CD14-positive monocyte (primary cell): ENCODE measurements at regions not wholly inside any gene's neighbourhood (a gene's known extent, or its start where the extent isn't known, plus 50 kb on each side); places are given as distances from the start of the nearest gene placed in this dataset.
"Not testable (repeated sequence)": the region's sequence is repeated elsewhere in the genome, so short reads cannot be mapped to it uniquely, and the experiment has no call there.

ENCODE experiments used
- DNase-seq, 3 donors: peaks; one replicate each; pipeline ENCODE4 v3.0.0-alpha.2; 2011 to 2022
- H2AFZ ChIP-seq: 2 replicates; pipeline ENCODE4 v1.6.0; 2012; ENCODE audit warnings: mild to moderate bottlenecking, low read depth, low read length, inconsistent platforms; ENCODE audit not compliant: insufficient read depth, poor library complexity, severe bottlenecking
- H3K27ac ChIP-seq, 2 donors: 1 replicate in 1 of 2; 2 replicates in 1 of 2; pipeline ENCODE4 v1.5.1; 2012 to 2013; ENCODE audit warnings: low read length in 2 of 2, control low read depth in 1 of 2, inconsistent platforms in 1 of 2, low read depth in 1 of 2, mild to moderate bottlenecking in 1 of 2
- H3K27me3 ChIP-seq, 2 donors: one replicate each; pipeline versions ENCODE4 v1.6.0 to v1.6.1; 2011 to 2013; ENCODE audit warnings: low read length in 2 of 2; ENCODE audit not compliant: control insufficient read depth in 2 of 2, insufficient read depth in 2 of 2
- H3K36me3 ChIP-seq, 2 donors: replicated peaks in 1 of 2; 1 replicate in 1 of 2; 2 replicates in 1 of 2; pipeline versions ENCODE4 v1.5.1 to v1.6.1; 2012 to 2013; ENCODE audit warnings: low read length in 2 of 2, control low read depth in 1 of 2, inconsistent platforms in 1 of 2, mild to moderate bottlenecking in 1 of 2; ENCODE audit not compliant: insufficient read depth in 2 of 2, control insufficient read depth in 1 of 2
- H3K4me1 ChIP-seq, 2 donors: 1 replicate in 1 of 2; 2 replicates in 1 of 2; pipeline versions ENCODE4 v1.5.1 to v1.6.1; 2012 to 2013; ENCODE audit warnings: low read length in 2 of 2, control low read depth in 1 of 2, inconsistent platforms in 1 of 2, mild to moderate bottlenecking in 1 of 2, moderate library complexity in 1 of 2; ENCODE audit not compliant: insufficient read depth in 2 of 2, control insufficient read depth in 1 of 2
- H3K4me2 ChIP-seq: replicated peaks from 2 replicates; pipeline ENCODE3; 2012; ENCODE audit warnings: low read length, moderate library complexity, mild to moderate bottlenecking; ENCODE audit not compliant: poor library complexity, severe bottlenecking; ENCODE audit errors: extremely low read depth
- H3K4me3 ChIP-seq, 3 experiments: fragments of 200-600 bp in 1 of 3; sonication (generic) in 1 of 3; replicated peaks in 1 of 3; 1 replicate in 2 of 3; 2 replicates in 1 of 3; pipeline ENCODE4 v1.5.1; 2011 to 2013; ENCODE audit warnings: low read length in 3 of 3, mild to moderate bottlenecking in 3 of 3, control low read depth in 2 of 3, low read depth in 2 of 3, inconsistent platforms in 1 of 3, moderate library complexity in 1 of 3
- H3K79me2 ChIP-seq: 2 replicates; pipeline ENCODE4 v1.6.0; 2012; ENCODE audit warnings: mild to moderate bottlenecking, control low read depth, inconsistent platforms, low read length, moderate library complexity; ENCODE audit not compliant: insufficient read depth
- H3K9ac ChIP-seq: 2 replicates; pipeline ENCODE4 v1.6.0; 2017; ENCODE audit warnings: low read length, mild to moderate bottlenecking; ENCODE audit not compliant: insufficient read depth, poor library complexity, severe bottlenecking
- H3K9me3 ChIP-seq, 2 donors: replicated peaks in 1 of 2; 1 replicate in 1 of 2; 2 replicates in 1 of 2; pipeline versions ENCODE4 v1.5.1 to v1.6.1; 2012 to 2013; ENCODE audit warnings: low read length in 2 of 2, control low read depth in 1 of 2; ENCODE audit not compliant: control insufficient read depth in 1 of 2, insufficient read depth in 1 of 2
- H4K20me1 ChIP-seq: 2 replicates; pipeline ENCODE4 v1.6.0; 2012; ENCODE audit warnings: mild to moderate bottlenecking, low read length, control low read depth, moderate library complexity; ENCODE audit not compliant: insufficient read depth
- H3K27ac Mint-ChIP-seq, 7 donors: one replicate each; pipeline ENCODE4 v1.8.0; 2020; ENCODE audit warnings: mild to moderate bottlenecking in 7 of 7, mixed read lengths in 7 of 7, moderate library complexity in 6 of 7, inconsistent platforms in 2 of 7
- H3K27me3 Mint-ChIP-seq, 3 donors: one replicate each; pipeline ENCODE4 v1.8.0; 2021 to 2022; ENCODE audit warnings: low read depth in 3 of 3, mild to moderate bottlenecking in 3 of 3, mixed read lengths in 3 of 3, moderate library complexity in 3 of 3, inconsistent platforms in 1 of 3
- H3K36me3 Mint-ChIP-seq, 2 donors: one replicate each; pipeline ENCODE4 v1.8.0; 2020; ENCODE audit warnings: mixed read lengths in 2 of 2, inconsistent platforms in 1 of 2, mild to moderate bottlenecking in 1 of 2
- H3K4me1 Mint-ChIP-seq: one replicate; pipeline ENCODE4 v1.8.0; 2020; ENCODE audit warnings: mild to moderate bottlenecking, mixed read lengths
- H3K4me3 Mint-ChIP-seq, 2 donors: one replicate each; pipeline ENCODE4 v1.8.0; 2020; ENCODE audit warnings: mild to moderate bottlenecking in 2 of 2, mixed read lengths in 2 of 2, moderate library complexity in 1 of 2
- H3K9me3 Mint-ChIP-seq, 7 donors: one replicate each; pipeline ENCODE4 v1.8.0; 2020 to 2022; ENCODE audit warnings: mixed read lengths in 7 of 7, mild to moderate bottlenecking in 6 of 7, moderate library complexity in 6 of 7, inconsistent platforms in 2 of 7
- WGBS: methylation state at CpG from one replicate; pipeline ENCODE4 v1.1.5; 2013; ENCODE audit warnings: missing lambda C conversion rate; ENCODE audit not compliant: insufficient coverage; 5-methylcytosine and 5-hydroxymethylcytosine counted together
- intact Hi-C, 2 donors: fragments of 100-400 bp; cut with micrococcal nuclease; formaldehyde crosslinking; loops; one replicate each; pipeline versions ENCODE4 v1.15.0 to v1.15.1; 2023
- TF ChIP-seq, protein P1 (sequence below): fragments of 200-600 bp; IDR thresholded peaks from one replicate; pipeline ENCODE4 v1.8.0; 2022; ENCODE audit warnings: antibody characterized with exemption, mild to moderate bottlenecking

DNA sequence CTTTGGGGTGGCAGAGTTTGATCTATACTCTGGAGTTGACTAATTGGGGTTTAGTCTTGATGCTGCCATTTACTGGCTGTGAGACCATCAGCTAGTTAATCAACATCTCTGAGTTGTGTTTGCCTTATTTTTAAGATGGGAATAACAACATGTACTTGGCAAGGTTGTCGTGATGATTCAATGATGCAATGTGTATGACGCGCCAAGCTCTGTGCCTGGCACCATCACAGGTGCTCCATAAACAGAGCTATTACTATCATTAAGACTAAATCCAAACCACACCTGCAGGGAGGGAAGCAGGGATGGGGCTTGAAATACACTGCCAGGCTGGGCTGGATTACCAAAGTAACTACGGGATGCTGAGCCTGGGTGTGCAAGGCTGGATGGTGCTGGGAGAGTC lies 60.1 kb upstream of the E2F3 start:
- Histone ChIP-seq H3K79me2 (no peaks in the 10 kb centered on the region), H3K9ac (no peak overlapping the region), H3K27ac (no peak overlapping the region), H4K20me1 (no peaks in the 10 kb centered on the region), H3K36me3 (no peaks in the 10 kb centered on the region), H3K9me3 (peaks cover 0 to 1% of the 10 kb centered on the region in 2 donors), H3K4me3 (no peak overlapping the region), H2AFZ (no peak overlapping the region), H3K4me1 (no peaks in the 10 kb centered on the region), H3K27me3 (no peaks in the 10 kb centered on the region), H3K4me2 (no peak overlapping the region)
- TF ChIP-seq, protein P1, sequence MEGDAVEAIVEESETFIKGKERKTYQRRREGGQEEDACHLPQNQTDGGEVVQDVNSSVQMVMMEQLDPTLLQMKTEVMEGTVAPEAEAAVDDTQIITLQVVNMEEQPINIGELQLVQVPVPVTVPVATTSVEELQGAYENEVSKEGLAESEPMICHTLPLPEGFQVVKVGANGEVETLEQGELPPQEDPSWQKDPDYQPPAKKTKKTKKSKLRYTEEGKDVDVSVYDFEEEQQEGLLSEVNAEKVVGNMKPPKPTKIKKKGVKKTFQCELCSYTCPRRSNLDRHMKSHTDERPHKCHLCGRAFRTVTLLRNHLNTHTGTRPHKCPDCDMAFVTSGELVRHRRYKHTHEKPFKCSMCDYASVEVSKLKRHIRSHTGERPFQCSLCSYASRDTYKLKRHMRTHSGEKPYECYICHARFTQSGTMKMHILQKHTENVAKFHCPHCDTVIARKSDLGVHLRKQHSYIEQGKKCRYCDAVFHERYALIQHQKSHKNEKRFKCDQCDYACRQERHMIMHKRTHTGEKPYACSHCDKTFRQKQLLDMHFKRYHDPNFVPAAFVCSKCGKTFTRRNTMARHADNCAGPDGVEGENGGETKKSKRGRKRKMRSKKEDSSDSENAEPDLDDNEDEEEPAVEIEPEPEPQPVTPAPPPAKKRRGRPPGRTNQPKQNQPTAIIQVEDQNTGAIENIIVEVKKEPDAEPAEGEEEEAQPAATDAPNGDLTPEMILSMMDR: no peak
- H3K27ac Mint-ChIP-seq: no peak overlapping the region
- no peaks in the 10 kb centered on the region for H3K36me3 Mint-ChIP-seq
- no peaks in the 10 kb centered on the region for H3K4me1 Mint-ChIP-seq
- no peak for DNase-seq
- intact Hi-C loops: no loop called here
- H3K9me3 Mint-ChIP-seq: peaks cover 1 to 16% (median 5%) of the 10 kb centered on the region in 7 donors
- H3K4me3 Mint-ChIP-seq: no peak overlapping the region
- H3K27me3 Mint-ChIP-seq: peaks cover 2 to 4% (median 2%) of the 10 kb centered on the region in 3 donors
- 100% methylated on average over 1 of the region's 4 CpGs for WGBS

DNA sequence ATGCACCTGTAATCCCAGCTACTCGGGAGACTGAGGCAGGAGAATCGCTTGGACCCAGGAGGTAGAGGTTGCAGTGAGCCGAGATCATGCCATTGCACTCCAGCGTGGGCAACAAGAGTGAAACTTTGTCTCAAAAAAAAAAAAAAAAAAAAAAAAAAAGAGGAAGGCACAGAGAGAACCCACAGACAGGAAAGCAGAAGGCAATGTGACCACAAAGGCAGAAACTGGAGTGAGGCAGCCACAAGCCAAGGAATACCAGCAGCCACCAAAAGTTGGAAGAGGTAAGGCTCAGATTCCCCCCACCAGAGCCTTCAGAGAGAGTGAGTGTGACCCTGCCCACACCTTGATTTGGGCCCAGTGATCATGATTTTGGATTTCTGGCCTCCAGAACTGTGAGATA lies 54.7 kb upstream of the E2F3 start:
- H3K27ac ChIP-seq, H2AFZ ChIP-seq, H3K4me2 ChIP-seq, H3K4me1 Mint-ChIP-seq, H3K27me3 Mint-ChIP-seq, H3K4me3 Mint-ChIP-seq, intact Hi-C loops, H3K79me2 ChIP-seq, H3K4me3 ChIP-seq, H3K4me1 ChIP-seq, H3K36me3 ChIP-seq, H4K20me1 ChIP-seq, H3K9ac ChIP-seq, H3K27me3 ChIP-seq, DNase-seq, H3K36me3 Mint-ChIP-seq, H3K27ac Mint-ChIP-seq: not testable (repeated sequence)
- WGBS: 68% methylated on average over 4 of the region's 4 CpGs
- H3K9me3 ChIP-seq: peaks cover 15 to 17% of the 10 kb centered on the region in 2 donors
- H3K9me3 Mint-ChIP-seq: peaks cover 11 to 35% (median 21%) of the 10 kb centered on the region in 7 donors
